ENCODE measurements at regions not wholly inside any gene's neighbourhood (a gene's known extent, or its start where the extent isn't known, plus 50 kb on each side); places are given as distances from the start of the nearest gene placed in this dataset.
"Not testable (repeated sequence)": the region's sequence is repeated elsewhere in the genome, so short reads cannot be mapped to it uniquely, and the experiment has no call there.

DNA sequence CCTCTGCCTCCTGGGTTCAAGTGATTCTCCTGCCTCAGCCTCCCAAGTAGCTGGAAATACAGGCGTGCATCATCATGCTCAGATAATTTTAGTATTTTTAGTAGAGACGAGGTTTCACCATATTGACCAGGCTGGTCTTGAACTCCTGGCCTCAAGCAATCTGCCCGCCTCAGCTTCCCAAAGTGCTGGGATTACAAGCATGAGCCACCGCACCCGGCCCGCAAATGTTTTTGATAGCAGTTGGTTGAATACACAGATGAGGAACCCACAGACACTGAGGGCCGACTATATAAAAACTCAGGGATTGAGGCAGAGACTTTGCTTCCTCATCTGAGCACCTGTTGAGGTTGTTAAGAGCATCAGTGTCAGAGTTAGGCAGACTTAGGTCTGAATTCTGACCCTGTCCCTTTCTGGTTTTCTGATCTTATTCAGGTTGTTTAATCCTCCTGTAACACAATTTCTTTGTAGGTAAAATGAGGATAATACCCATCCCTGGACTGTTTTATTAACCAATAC is 84.7 kb downstream of the ZFP36L2 start:
- TF ChIP-seq, protein P1, sequence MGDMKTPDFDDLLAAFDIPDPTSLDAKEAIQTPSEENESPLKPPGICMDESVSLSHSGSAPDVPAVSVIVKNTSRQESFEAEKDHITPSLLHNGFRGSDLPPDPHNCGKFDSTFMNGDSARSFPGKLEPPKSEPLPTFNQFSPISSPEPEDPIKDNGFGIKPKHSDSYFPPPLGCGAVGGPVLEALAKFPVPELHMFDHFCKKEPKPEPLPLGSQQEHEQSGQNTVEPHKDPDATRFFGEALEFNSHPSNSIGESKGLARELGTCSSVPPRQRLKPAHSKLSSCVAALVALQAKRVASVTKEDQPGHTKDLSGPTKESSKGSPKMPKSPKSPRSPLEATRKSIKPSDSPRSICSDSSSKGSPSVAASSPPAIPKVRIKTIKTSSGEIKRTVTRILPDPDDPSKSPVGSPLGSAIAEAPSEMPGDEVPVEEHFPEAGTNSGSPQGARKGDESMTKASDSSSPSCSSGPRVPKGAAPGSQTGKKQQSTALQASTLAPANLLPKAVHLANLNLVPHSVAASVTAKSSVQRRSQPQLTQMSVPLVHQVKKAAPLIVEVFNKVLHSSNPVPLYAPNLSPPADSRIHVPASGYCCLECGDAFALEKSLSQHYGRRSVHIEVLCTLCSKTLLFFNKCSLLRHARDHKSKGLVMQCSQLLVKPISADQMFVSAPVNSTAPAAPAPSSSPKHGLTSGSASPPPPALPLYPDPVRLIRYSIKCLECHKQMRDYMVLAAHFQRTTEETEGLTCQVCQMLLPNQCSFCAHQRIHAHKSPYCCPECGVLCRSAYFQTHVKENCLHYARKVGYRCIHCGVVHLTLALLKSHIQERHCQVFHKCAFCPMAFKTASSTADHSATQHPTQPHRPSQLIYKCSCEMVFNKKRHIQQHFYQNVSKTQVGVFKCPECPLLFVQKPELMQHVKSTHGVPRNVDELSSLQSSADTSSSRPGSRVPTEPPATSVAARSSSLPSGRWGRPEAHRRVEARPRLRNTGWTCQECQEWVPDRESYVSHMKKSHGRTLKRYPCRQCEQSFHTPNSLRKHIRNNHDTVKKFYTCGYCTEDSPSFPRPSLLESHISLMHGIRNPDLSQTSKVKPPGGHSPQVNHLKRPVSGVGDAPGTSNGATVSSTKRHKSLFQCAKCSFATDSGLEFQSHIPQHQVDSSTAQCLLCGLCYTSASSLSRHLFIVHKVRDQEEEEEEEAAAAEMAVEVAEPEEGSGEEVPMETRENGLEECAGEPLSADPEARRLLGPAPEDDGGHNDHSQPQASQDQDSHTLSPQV (IDR thresholded peaks at IDR 0.05) = not testable (repeated sequence)
- TF ChIP-seq, protein P2, sequence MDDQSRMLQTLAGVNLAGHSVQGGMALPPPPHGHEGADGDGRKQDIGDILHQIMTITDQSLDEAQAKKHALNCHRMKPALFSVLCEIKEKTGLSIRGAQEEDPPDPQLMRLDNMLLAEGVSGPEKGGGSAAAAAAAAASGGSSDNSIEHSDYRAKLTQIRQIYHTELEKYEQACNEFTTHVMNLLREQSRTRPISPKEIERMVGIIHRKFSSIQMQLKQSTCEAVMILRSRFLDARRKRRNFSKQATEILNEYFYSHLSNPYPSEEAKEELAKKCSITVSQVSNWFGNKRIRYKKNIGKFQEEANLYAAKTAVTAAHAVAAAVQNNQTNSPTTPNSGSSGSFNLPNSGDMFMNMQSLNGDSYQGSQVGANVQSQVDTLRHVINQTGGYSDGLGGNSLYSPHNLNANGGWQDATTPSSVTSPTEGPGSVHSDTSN (IDR thresholded peaks at IDR 0.05; ENCODE audit: insufficient replicate concordance, low read depth, low read length) = not testable (repeated sequence)
- TF ChIP-seq, protein P3, sequence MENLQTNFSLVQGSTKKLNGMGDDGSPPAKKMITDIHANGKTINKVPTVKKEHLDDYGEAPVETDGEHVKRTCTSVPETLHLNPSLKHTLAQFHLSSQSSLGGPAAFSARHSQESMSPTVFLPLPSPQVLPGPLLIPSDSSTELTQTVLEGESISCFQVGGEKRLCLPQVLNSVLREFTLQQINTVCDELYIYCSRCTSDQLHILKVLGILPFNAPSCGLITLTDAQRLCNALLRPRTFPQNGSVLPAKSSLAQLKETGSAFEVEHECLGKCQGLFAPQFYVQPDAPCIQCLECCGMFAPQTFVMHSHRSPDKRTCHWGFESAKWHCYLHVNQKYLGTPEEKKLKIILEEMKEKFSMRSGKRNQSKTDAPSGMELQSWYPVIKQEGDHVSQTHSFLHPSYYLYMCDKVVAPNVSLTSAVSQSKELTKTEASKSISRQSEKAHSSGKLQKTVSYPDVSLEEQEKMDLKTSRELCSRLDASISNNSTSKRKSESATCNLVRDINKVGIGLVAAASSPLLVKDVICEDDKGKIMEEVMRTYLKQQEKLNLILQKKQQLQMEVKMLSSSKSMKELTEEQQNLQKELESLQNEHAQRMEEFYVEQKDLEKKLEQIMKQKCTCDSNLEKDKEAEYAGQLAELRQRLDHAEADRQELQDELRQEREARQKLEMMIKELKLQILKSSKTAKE (IDR thresholded peaks at IDR 0.05; ENCODE audit: low read depth, poor library complexity, severe bottlenecking) = not testable (repeated sequence)
- not testable (repeated sequence) for TF ChIP-seq EZH2 (IDR thresholded peaks at IDR 0.05; ENCODE audit: borderline replicate concordance, control insufficient read depth, low read depth, low read length); RUNX3 (IDR thresholded peaks at IDR 0.05; ENCODE audit: low read length); POLR2A (IDR thresholded peaks at IDR 0.05; ENCODE audit: low read depth, low read length); KDM1A (IDR thresholded peaks at IDR 0.05; ENCODE audit: borderline replicate concordance); IRF4 (IDR thresholded peaks at IDR 0.05; ENCODE audit: low read depth, low read length)
- TF ChIP-seq, protein P4, sequence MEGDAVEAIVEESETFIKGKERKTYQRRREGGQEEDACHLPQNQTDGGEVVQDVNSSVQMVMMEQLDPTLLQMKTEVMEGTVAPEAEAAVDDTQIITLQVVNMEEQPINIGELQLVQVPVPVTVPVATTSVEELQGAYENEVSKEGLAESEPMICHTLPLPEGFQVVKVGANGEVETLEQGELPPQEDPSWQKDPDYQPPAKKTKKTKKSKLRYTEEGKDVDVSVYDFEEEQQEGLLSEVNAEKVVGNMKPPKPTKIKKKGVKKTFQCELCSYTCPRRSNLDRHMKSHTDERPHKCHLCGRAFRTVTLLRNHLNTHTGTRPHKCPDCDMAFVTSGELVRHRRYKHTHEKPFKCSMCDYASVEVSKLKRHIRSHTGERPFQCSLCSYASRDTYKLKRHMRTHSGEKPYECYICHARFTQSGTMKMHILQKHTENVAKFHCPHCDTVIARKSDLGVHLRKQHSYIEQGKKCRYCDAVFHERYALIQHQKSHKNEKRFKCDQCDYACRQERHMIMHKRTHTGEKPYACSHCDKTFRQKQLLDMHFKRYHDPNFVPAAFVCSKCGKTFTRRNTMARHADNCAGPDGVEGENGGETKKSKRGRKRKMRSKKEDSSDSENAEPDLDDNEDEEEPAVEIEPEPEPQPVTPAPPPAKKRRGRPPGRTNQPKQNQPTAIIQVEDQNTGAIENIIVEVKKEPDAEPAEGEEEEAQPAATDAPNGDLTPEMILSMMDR (IDR thresholded peaks at IDR 0.05 in 2 of 3, conservative IDR thresholded peaks at IDR 0.05 in 1 of 3; ENCODE audit: control insufficient read depth in 2 of 3, extremely low read depth in 1 of 3, insufficient read depth in 1 of 3, low read depth in 3 of 3, low read length in 3 of 3) = not testable (repeated sequence)
